SU-DHL-6 (cell line): ENCODE measurements at regions not wholly inside any gene's neighbourhood (a gene's known extent, or its start where the extent isn't known, plus 50 kb on each side); places are given as distances from the start of the nearest gene placed in this dataset.

ENCODE experiments used
- H2AFZ ChIP-seq: fragments of 200-600 bp; sonication (generic); 2 replicates; pipeline ENCODE4 v1.6.1; 2014; ENCODE audit warnings: low read depth, mild to moderate bottlenecking, moderate library complexity, mixed read lengths, antibody characterized with exemption, low read length; ENCODE audit not compliant: severe bottlenecking
- H3F3A ChIP-seq: fragments of 200-600 bp; shearing (Covaris generic); 2 replicates; pipeline ENCODE4 v1.6.0; 2016; ENCODE audit warnings: antibody characterized with exemption, mild to moderate bottlenecking; ENCODE audit not compliant: insufficient read depth
- H3K27ac ChIP-seq: fragments of 200-600 bp; sonication (generic); 2 replicates; pipeline ENCODE4 v1.5.1; 2016; ENCODE audit warnings: low read depth, mild to moderate bottlenecking, low read length, moderate library complexity, mixed read lengths
- H3K27me3 ChIP-seq: fragments of 200-600 bp; sonication (generic), shearing (Covaris generic); 2 replicates; pipeline ENCODE4 v1.6.0; 2014; ENCODE audit warnings: mild to moderate bottlenecking, low read length
- H3K36me3 ChIP-seq: fragments of 200-600 bp; sonication (generic); 2 replicates; pipeline ENCODE4 v1.6.1; 2014; ENCODE audit warnings: mild to moderate bottlenecking, low read length, mixed read lengths
- H3K4me2 ChIP-seq: fragments of 300-600, 200-600 bp; shearing (Covaris generic), sonication (generic); 2 replicates; pipeline ENCODE4 v1.6.0; 2014; ENCODE audit warnings: low read length, low read depth, mild to moderate bottlenecking; ENCODE audit not compliant: poor library complexity, severe bottlenecking
- H3K4me3 ChIP-seq: fragments of 200-600 bp; sonication (generic); 2 replicates; pipeline ENCODE4 v1.5.1; 2014; ENCODE audit warnings: antibody characterized with exemption, low read length, mild to moderate bottlenecking, mixed read lengths; ENCODE audit not compliant: insufficient read depth, poor library complexity, severe bottlenecking
- H3K79me2 ChIP-seq: fragments of 200-600 bp; sonication (generic); 2 replicates; pipeline ENCODE4 v1.6.1; 2014; ENCODE audit warnings: mild to moderate bottlenecking, low read length, moderate library complexity; ENCODE audit not compliant: insufficient read depth
- H3K9ac ChIP-seq: fragments of 200-600 bp; sonication (generic); 2 replicates; pipeline ENCODE4 v1.7.0; 2014; ENCODE audit warnings: mild to moderate bottlenecking, low read length
- H3K9me2 ChIP-seq: fragments of 200-600 bp; sonication (generic); replicated peaks from 2 replicates; pipeline ENCODE4 v1.6.1; 2014; ENCODE audit warnings: low read length; ENCODE audit not compliant: insufficient read depth
- H3K9me3 ChIP-seq: fragments of 200-600 bp; sonication (generic); 2 replicates; pipeline ENCODE4 v1.6.1; 2014; ENCODE audit warnings: low read length, mixed read lengths; ENCODE audit not compliant: insufficient read depth
- H4K20me1 ChIP-seq: fragments of 200-600 bp; sonication (generic); 2 replicates; pipeline ENCODE4 v1.6.1; 2014; ENCODE audit warnings: low read depth, mild to moderate bottlenecking, antibody characterized with exemption, low read length, moderate library complexity, mixed read lengths
- EZH2phosphoT487 ChIP-seq: fragments of 200-600 bp; sonication (generic), shearing (Covaris generic); conservative IDR thresholded peaks from 2 replicates; pipeline ENCODE4 v1.6.1; 2018; ENCODE audit warnings: mild to moderate bottlenecking, antibody characterized with exemption, low read length, moderate library complexity, mixed read lengths
- TF ChIP-seq, protein P1 (sequence below): fragments of 200-600 bp; sonication (generic); IDR thresholded peaks from one replicate; pipeline ENCODE4 v1.5.1; 2017; ENCODE audit warnings: antibody characterized with exemption, mild to moderate bottlenecking, low read length, moderate library complexity; ENCODE audit not compliant: insufficient read depth, poor library complexity, severe bottlenecking

DNA sequence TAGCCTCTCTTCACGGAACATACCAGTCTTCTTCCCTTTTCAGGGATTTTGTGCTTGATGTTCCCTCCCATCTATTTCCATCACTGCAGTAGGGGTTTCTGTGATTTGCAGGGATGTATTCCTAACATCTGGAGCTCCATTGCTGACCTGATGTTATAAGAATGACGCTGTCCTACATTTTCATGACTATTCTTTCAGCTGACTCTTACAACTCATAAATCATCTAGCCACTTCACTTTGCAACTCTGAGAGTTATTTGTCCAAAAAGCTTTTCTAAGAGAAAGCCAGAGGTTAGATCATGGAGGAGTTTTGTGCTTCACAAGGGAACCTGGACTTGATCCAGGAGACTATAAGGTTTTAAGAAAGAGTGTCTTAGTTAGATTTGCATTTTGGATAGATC, 116.6 kb upstream of the FAR2 start:
- Histone ChIP-seq H3K36me3 (no peaks in the 10 kb centered on the region), H3K9me3 (no peaks in the 10 kb centered on the region), H3K9me2 (no peaks in the 10 kb centered on the region), H3K4me3 (no peak overlapping the region), H3K27me3 (no peaks in the 10 kb centered on the region), H3K9ac (no peak overlapping the region), H3F3A (no peaks in the 10 kb centered on the region), H3K79me2 (no peaks in the 10 kb centered on the region), H3K4me2 (no peak overlapping the region), H2AFZ (no peak overlapping the region), H3K27ac (no peak overlapping the region), H4K20me1 (no peaks in the 10 kb centered on the region)
- TF ChIP-seq, protein P1, sequence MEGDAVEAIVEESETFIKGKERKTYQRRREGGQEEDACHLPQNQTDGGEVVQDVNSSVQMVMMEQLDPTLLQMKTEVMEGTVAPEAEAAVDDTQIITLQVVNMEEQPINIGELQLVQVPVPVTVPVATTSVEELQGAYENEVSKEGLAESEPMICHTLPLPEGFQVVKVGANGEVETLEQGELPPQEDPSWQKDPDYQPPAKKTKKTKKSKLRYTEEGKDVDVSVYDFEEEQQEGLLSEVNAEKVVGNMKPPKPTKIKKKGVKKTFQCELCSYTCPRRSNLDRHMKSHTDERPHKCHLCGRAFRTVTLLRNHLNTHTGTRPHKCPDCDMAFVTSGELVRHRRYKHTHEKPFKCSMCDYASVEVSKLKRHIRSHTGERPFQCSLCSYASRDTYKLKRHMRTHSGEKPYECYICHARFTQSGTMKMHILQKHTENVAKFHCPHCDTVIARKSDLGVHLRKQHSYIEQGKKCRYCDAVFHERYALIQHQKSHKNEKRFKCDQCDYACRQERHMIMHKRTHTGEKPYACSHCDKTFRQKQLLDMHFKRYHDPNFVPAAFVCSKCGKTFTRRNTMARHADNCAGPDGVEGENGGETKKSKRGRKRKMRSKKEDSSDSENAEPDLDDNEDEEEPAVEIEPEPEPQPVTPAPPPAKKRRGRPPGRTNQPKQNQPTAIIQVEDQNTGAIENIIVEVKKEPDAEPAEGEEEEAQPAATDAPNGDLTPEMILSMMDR, result no peak
- TF ChIP-seq EZH2phosphoT487, result no peak

DNA sequence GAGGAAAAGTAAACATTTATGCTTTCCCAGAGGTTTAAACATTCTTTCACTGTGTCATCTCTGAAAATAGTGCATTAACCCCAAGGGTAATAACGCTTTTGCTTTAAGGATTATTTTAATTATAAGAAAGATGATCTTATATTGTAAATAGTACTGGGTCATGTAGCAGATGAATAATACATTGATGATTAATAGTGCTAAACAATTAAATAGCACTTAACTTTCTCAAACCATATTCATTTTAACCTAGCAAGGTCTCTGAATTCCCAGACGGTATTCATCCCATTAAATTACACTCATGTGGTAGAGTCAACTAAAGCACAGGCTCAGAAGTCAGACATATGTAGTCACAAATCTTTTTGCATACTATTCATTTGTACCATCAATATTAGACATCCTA, 115.6 kb upstream of the FAR2 start:
- Histone ChIP-seq H3F3A (no peaks in the 10 kb centered on the region), H3K4me2 (no peak overlapping the region), H3K9me2 (no peaks in the 10 kb centered on the region), H2AFZ (no peak overlapping the region), H3K36me3 (no peaks in the 10 kb centered on the region), H3K79me2 (no peaks in the 10 kb centered on the region), H3K9me3 (no peaks in the 10 kb centered on the region), H3K9ac (no peak overlapping the region), H3K27ac (no peak overlapping the region), H3K27me3 (no peaks in the 10 kb centered on the region), H4K20me1 (no peaks in the 10 kb centered on the region), H3K4me3 (no peak overlapping the region)
- no peak for TF ChIP-seq EZH2phosphoT487
- TF ChIP-seq, protein P1, result no peak

- H2AFZ ChIP-seq, result no peak overlapping the region
- no peak for TF ChIP-seq EZH2phosphoT487
- H3K27me3 ChIP-seq, result no peaks in the 10 kb centered on the region
- no peaks in the 10 kb centered on the region for H3K36me3 ChIP-seq
- no peaks in the 10 kb centered on the region for H3K79me2 ChIP-seq
- no peak overlapping the region for H3K27ac ChIP-seq
- no peaks in the 10 kb centered on the region for H3F3A ChIP-seq
- no peak overlapping the region for H3K4me2 ChIP-seq
- H4K20me1 ChIP-seq, result no peaks in the 10 kb centered on the region
- no peaks in the 10 kb centered on the region for H3K9me2 ChIP-seq
- no peaks in the 10 kb centered on the region for H3K9me3 ChIP-seq
- H3K9ac ChIP-seq, result no peak overlapping the region
- H3K4me3 ChIP-seq, result no peak overlapping the region
Measured at GRCh38 chr12:29035112-29035511, 114.0 kb upstream of the FAR2 start.

DNA sequence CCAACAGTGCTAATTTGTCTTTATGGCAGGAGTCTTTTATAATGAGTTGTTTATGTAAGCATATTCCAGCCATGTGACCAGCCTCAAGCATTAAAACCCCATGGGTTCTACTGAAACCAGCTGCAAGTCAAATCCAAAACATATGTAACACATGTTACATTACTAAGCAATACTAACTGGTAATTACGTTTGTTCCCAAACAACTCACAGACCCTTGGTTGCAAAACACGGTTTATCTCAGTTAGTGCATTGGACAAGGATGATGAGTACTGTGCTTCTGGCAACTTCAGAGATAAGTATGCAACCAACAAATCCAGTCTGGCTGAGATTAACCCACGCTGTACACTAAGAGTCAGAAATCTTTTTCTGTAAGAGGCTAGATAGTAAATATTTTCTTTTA, 110.1 kb upstream of the FAR2 start:
- Histone ChIP-seq H3K9me3 (no peaks in the 10 kb centered on the region), H3K36me3 (no peaks in the 10 kb centered on the region), H2AFZ (no peak overlapping the region), H3K79me2 (no peaks in the 10 kb centered on the region), H3K4me2 (no peak overlapping the region), H3K9ac (no peak overlapping the region), H3K9me2 (no peaks in the 10 kb centered on the region), H4K20me1 (no peaks in the 10 kb centered on the region), H3K27me3 (no peaks in the 10 kb centered on the region), H3F3A (no peaks in the 10 kb centered on the region), H3K4me3 (no peak overlapping the region), H3K27ac (no peak overlapping the region)
- TF ChIP-seq, protein P1, result no peak
- TF ChIP-seq EZH2phosphoT487, result no peak
